ENCODE measurements at regions not wholly inside any gene's neighbourhood (a gene's known extent, or its start where the extent isn't known, plus 50 kb on each side); places are given as distances from the start of the nearest gene placed in this dataset.

- DNase-seq (ENCODE audit: low read depth), result no peak
- no peak overlapping the region for H3K4me3 ChIP-seq (ENCODE audit: control insufficient read depth, low read depth, low read length)
- TF ChIP-seq CTCF (IDR thresholded peaks at IDR 0.05; ENCODE audit: control insufficient read depth, insufficient read depth, low read depth, low read length, missing control alignments), result no peak
Measured at GRCh38 chr20:21798384-21798783, 92.9 kb downstream of the PAX1 start.

GRCh38 chr20:21796059-21796458, 90.6 kb downstream of the PAX1 start:
- no peak overlapping the region for H3K4me3 ChIP-seq (ENCODE audit: control insufficient read depth, low read depth, low read length)
- no peak for DNase-seq (ENCODE audit: low read depth)

GRCh38 chr20:21788082-21788481, 82.6 kb downstream of the PAX1 start:
- no peak for TF ChIP-seq CTCF (IDR thresholded peaks at IDR 0.05; ENCODE audit: control insufficient read depth, insufficient read depth, low read depth, low read length, missing control alignments)
- H3K4me3 ChIP-seq (ENCODE audit: control insufficient read depth, low read depth, low read length), result no peak overlapping the region
- DNase-seq (ENCODE audit: low read depth), result no peak

More at GRCh38 chr20:21796059-21796458, 90.6 kb downstream of the PAX1 start:
- no peak for TF ChIP-seq CTCF (IDR thresholded peaks at IDR 0.05; ENCODE audit: control insufficient read depth, insufficient read depth, low read depth, low read length, missing control alignments)

GRCh38 chr20:21781446-21782075, 76.1 kb downstream of the PAX1 start:
- H3K4me3 ChIP-seq (ENCODE audit: control insufficient read depth, low read depth, low read length), result no peak overlapping the region
- no peak for DNase-seq (ENCODE audit: low read depth)
- TF ChIP-seq CTCF (IDR thresholded peaks at IDR 0.05; ENCODE audit: control insufficient read depth, insufficient read depth, low read depth, low read length, missing control alignments), result no peak

- no peak for DNase-seq (ENCODE audit: low read depth)
- no peak for TF ChIP-seq CTCF (IDR thresholded peaks at IDR 0.05; ENCODE audit: control insufficient read depth, insufficient read depth, low read depth, low read length, missing control alignments)
- no peak overlapping the region for H3K4me3 ChIP-seq (ENCODE audit: control insufficient read depth, low read depth, low read length)
Measured at GRCh38 chr20:21780528-21780927, 75.1 kb downstream of the PAX1 start.
